MM.1S (cell line): ENCODE measurements at regions not wholly inside any gene's neighbourhood (a gene's known extent, or its start where the extent isn't known, plus 50 kb on each side); places are given as distances from the start of the nearest gene placed in this dataset.

Source experiments
- CTCF ChIP-seq: fragments of 300-600 bp; sonication (generic); IDR thresholded peaks from 2 replicates; pipeline ENCODE4 v1.5.1; 2016; ENCODE audit warnings: antibody characterized with exemption, low read length, mixed read lengths
- EZH2 ChIP-seq: fragments of 300-600 bp; sonication (generic); optimal IDR thresholded peaks from 2 replicates; pipeline ENCODE3; 2017; ENCODE audit warnings: low read depth, mild to moderate bottlenecking, antibody characterized with exemption, low read length, mixed read lengths

DNA sequence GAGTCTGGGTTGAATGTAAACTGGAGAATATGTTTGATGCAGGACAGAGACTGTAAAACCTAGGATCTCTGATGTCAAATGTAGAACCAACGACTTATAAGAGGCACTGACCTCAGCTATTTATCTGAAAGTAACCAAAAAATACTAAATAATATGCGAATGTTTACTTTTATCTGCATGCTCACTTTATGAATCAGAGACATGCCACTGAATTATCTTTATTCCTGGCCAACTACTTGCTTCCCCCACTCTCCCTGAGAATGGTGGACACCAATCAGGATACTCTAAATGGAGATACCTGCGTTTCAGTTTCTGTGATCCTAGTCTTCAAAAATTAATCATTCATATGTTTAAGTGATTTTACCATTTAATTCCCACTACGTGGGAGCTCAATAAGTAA, 1038.4 kb upstream of the PABPC4L start:
- no peak for TF ChIP-seq EZH2
- TF ChIP-seq CTCF = no peak
